ENCODE measurements at regions not wholly inside any gene's neighbourhood (a gene's known extent, or its start where the extent isn't known, plus 50 kb on each side); places are given as distances from the start of the nearest gene placed in this dataset.

- no peak overlapping the region for H3K27ac ChIP-seq
- no peak for ATAC-seq
- H3K4me1 ChIP-seq: no peaks in the 10 kb centered on the region
- TF ChIP-seq CTCF (IDR thresholded peaks at IDR 0.05) (no peak), POLR2A (IDR thresholded peaks at IDR 0.05) (no peak)
- no peaks in the 10 kb centered on the region for H3K36me3 ChIP-seq
- peaks cover 0 to 20% (median 2%) of the 10 kb centered on the region in 12 donors for H3K9me3 ChIP-seq
- H3K27me3 ChIP-seq: no peaks in the 10 kb centered on the region
- WGBS, 4 donors: 67 to 70% (median 69%) methylated on average over 2 of the region's 2 CpGs
- intact Hi-C loops (cut with DNase I): no loop called here
- H3K4me3 ChIP-seq: no peak overlapping the region
- no peak for DNase-seq
Observed at GRCh38 chr18:39375066-39375465, 1809.5 kb upstream of the CELF4 start.

GRCh38 chr18:39371996-39372395 lies 1806.4 kb upstream of the CELF4 start:
- DNase-seq: no peak
- no peak for TF ChIP-seq POLR2A (IDR thresholded peaks at IDR 0.05)
- no peak for TF ChIP-seq CTCF (IDR thresholded peaks at IDR 0.05)
- Histone ChIP-seq H3K36me3 (no peaks in the 10 kb centered on the region), H3K27ac (no peak overlapping the region), H3K4me3 (no peak overlapping the region), H3K9me3 (peaks cover 0 to 22% (median 2%) of the 10 kb centered on the region in 12 donors), H3K27me3 (no peaks in the 10 kb centered on the region), H3K4me1 (no peaks in the 10 kb centered on the region)
- intact Hi-C loops (cut with DNase I): no loop called here
- ATAC-seq: no peak
- 79 to 90% (median 85%) methylated on average over 1 of the region's 1 CpG for WGBS, 4 donors

GRCh38 chr18:39366656-39367055 lies 1801.1 kb upstream of the CELF4 start:
- no peaks in the 10 kb centered on the region for H3K27me3 ChIP-seq
- H3K9me3 ChIP-seq: peaks cover 0 to 9% (median 0%) of the 10 kb centered on the region in 12 donors
- no peaks in the 10 kb centered on the region for H3K4me1 ChIP-seq
- no peak overlapping the region for H3K4me3 ChIP-seq
- no peak for ATAC-seq
- intact Hi-C loops (cut with DNase I): no loop called here
- H3K36me3 ChIP-seq: no peaks in the 10 kb centered on the region
- 50 to 67% (median 56%) methylated on average over 1 of the region's 1 CpG for WGBS, 4 donors
- no peak overlapping the region for H3K27ac ChIP-seq
- no peak for TF ChIP-seq POLR2A (IDR thresholded peaks at IDR 0.05)
- no peak for TF ChIP-seq CTCF (IDR thresholded peaks at IDR 0.05)
- no peak for DNase-seq

GRCh38 chr18:39365836-39366485 lies 1800.4 kb upstream of the CELF4 start:
- H3K9me3 ChIP-seq: peaks cover 0 to 5% (median 0%) of the 10 kb centered on the region in 12 donors
- no peak overlapping the region for H3K4me3 ChIP-seq
- H3K36me3 ChIP-seq: no peaks in the 10 kb centered on the region
- no peaks in the 10 kb centered on the region for H3K4me1 ChIP-seq
- intact Hi-C loops (cut with DNase I): no loop called here
- no peak for DNase-seq
- no peaks in the 10 kb centered on the region for H3K27me3 ChIP-seq
- no peak overlapping the region for H3K27ac ChIP-seq
- TF ChIP-seq POLR2A (IDR thresholded peaks at IDR 0.05) (no peak), CTCF (IDR thresholded peaks at IDR 0.05) (no peak)
- no peak for ATAC-seq
- 59 to 75% (median 65%) methylated on average over 3 of the region's 3 CpGs for WGBS, 4 donors
